ENCODE measurements at regions not wholly inside any gene's neighbourhood (a gene's known extent, or its start where the extent isn't known, plus 50 kb on each side); places are given as distances from the start of the nearest gene placed in this dataset.

GRCh38 chr1:55662875-55663274 lies 447.7 kb upstream of the USP24 start:
- in situ Hi-C loops (cut with HindIII; ENCODE audit: low sequenced_read_pairs), result no loop called here

DNA sequence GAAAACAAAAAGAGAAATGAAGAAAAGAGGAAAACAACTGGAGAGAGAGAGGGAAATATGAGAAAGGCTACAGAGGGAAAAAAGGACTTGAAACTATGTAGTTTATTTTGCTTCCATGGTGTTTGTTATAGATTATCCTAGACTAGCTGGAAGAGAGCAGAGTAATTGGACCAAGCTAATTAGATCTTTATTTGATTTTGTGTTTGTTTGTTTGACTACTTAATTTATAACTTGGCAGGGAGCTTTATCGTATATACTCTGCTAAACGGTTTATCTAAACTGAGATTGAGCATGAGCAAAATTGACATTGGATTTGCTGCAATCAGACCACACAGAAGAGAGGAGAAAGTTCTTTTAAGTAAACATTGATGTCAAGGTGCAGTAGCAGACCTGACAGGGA lies 443.8 kb upstream of the USP24 start:
- in situ Hi-C loops (cut with HindIII; ENCODE audit: low sequenced_read_pairs), result no loop called here

GRCh38 chr1:55654750-55655149 lies 439.6 kb upstream of the USP24 start:
- in situ Hi-C loops (cut with HindIII; ENCODE audit: low sequenced_read_pairs), result no loop called here

GRCh38 chr1:55654171-55654570 lies 439.0 kb upstream of the USP24 start:
- in situ Hi-C loops (cut with HindIII; ENCODE audit: low sequenced_read_pairs), result no loop called here

GRCh38 chr1:55650444-55650843 lies 435.3 kb upstream of the USP24 start:
- in situ Hi-C loops (cut with HindIII; ENCODE audit: low sequenced_read_pairs), result no loop called here

DNA sequence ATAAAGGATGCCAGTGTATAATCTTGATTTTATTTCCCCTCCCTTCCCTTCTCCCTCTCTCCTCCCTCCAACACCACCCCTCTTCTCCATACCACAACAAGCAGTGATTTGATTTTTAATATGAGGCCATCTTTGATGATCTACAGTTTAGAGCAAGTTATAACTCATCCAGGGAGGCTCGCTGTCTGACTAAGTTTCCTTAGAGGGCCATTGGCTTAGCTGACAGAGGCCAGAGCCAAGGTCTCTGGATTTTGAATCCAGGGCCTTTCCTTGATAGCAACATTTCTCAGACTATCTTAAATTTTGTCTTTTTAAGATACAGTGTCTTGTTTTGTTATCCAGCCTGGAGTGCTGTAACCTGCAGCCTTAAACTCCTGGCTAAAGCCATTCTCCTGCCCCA lies 431.0 kb upstream of the USP24 start:
- in situ Hi-C loops (cut with HindIII; ENCODE audit: low sequenced_read_pairs), result no loop called here

- in situ Hi-C loops (cut with HindIII; ENCODE audit: low sequenced_read_pairs), result no loop called here
Observed at GRCh38 chr1:55645270-55645669, 430.1 kb upstream of the USP24 start.

GRCh38 chr1:55641947-55642346 lies 426.8 kb upstream of the USP24 start:
- in situ Hi-C loops (cut with HindIII; ENCODE audit: low sequenced_read_pairs), result no loop called here

DNA sequence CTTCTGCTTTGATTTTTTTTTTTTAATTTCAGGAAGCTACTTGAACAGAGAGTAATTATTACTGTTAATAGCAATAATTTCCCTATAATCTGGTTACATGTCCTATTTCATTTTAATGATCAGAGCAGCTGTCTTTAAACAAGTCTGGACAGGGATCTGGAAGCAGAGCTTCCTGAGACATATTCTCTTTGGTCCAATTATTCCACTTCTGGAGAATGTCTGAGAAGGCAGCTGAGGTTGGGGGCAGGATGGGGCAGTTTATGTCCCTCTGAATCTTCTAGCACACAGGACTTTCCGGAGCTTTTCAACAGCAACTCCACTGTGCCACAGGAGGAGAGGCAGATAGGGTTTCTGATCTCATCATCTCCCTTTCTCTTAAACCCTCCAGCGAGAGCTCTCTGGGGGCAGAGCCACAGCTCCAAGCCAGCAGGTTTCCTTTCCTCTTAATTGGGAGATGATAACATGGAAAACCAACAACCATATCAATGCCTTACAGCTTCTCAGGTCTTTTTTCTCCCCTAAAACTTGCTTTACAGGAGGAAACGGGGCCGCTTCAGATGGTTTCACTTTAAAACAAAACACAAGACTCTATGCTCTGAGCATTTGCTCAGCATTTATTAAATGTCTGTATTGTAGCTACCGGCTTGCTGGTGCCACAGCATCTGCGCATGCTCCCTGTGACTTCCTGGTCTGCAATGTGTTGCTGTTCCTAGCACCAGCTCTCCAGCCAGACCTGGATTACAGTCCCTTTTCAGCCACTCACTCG lies 425.7 kb upstream of the USP24 start:
- in situ Hi-C loops (cut with HindIII; ENCODE audit: low sequenced_read_pairs), result no loop called here

- in situ Hi-C loops (cut with HindIII; ENCODE audit: low sequenced_read_pairs), result no loop called here
Observed at GRCh38 chr1:55639526-55639925, 424.4 kb upstream of the USP24 start.

DNA sequence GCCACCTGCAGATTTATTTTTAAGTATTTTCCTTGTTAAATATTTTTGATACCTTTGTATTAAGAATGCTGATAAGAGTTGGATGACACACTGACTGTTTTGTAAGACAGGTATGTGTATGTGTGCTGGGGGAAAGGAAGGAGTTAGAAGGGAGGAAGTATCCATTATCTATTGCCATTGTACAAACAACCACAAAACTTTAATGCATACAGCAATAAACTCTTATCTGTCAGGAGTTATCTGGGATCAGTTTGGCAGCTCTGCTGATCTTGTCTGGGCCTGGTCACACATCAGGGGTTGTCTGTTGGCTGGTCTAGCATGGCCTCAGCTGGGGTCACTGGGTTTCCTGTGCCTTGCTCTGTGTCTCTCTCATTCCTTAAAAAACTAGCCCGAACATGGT lies 423.9 kb upstream of the USP24 start:
- in situ Hi-C loops (cut with HindIII; ENCODE audit: low sequenced_read_pairs), result no loop called here

- in situ Hi-C loops (cut with HindIII; ENCODE audit: low sequenced_read_pairs), result no loop called here
Observed at GRCh38 chr1:55636696-55637095, 421.5 kb upstream of the USP24 start.

GRCh38 chr1:55635856-55636255 lies 420.7 kb upstream of the USP24 start:
- in situ Hi-C loops (cut with HindIII; ENCODE audit: low sequenced_read_pairs), result no loop called here

- in situ Hi-C loops (cut with HindIII; ENCODE audit: low sequenced_read_pairs), result no loop called here
Observed at GRCh38 chr1:55634516-55634915, 419.4 kb upstream of the USP24 start.

- in situ Hi-C loops (cut with HindIII; ENCODE audit: low sequenced_read_pairs), result no loop called here
Observed at GRCh38 chr1:55632906-55633305, 417.7 kb upstream of the USP24 start.

GRCh38 chr1:55632058-55632457 lies 416.9 kb upstream of the USP24 start:
- in situ Hi-C loops (cut with HindIII; ENCODE audit: low sequenced_read_pairs), result no loop called here

- in situ Hi-C loops (cut with HindIII; ENCODE audit: low sequenced_read_pairs), result no loop called here
Observed at GRCh38 chr1:55631509-55631908, 416.3 kb upstream of the USP24 start.

DNA sequence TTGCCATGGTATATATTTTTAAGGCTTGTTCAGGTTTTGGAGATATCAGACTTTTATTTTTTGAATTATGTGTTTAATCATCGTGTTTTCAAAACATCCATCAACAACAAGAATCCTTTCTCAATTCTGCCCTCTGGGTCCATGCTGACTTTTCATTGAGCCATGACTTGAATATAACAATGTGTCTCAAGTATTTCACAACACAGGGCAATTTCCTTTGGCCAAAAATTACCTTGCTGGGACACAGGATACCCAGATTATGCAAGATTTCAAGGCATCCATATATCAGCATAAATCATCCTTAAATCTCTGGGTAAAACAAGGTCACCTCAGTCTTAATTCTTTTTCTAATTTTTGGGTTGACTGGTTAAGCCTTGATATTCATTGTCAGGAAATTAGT lies 411.2 kb upstream of the USP24 start:
- in situ Hi-C loops (cut with HindIII; ENCODE audit: low sequenced_read_pairs), result no loop called here

DNA sequence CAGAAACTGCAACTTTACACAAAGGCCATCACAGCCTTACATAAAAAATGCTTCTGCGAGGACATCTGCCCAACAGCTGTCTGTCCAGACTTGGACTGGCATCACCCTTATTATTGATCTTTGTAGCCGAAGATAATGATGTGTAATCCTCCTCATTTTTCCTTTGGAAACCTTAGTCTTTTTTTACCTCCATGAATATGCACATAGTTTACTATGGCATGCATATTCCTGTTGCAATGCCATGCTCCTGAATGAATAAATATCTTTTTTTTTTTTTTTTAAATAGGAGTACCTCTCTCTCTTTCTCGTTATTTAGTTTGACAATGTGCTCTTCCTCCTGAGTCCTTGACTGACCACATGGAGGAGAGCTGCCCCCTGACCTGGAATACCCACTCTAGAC lies 409.6 kb upstream of the USP24 start:
- in situ Hi-C loops (cut with HindIII; ENCODE audit: low sequenced_read_pairs), result loop anchor here (5.0 kb wide), 1 partner anchor 37 kb away; no protein-coding TSS in a partner anchor

- in situ Hi-C loops (cut with HindIII; ENCODE audit: low sequenced_read_pairs), result loop anchor here (5.0 kb wide), 1 partner anchor 36 kb away; no protein-coding TSS in a partner anchor
Observed at GRCh38 chr1:55623311-55623710, 408.1 kb upstream of the USP24 start.

DNA sequence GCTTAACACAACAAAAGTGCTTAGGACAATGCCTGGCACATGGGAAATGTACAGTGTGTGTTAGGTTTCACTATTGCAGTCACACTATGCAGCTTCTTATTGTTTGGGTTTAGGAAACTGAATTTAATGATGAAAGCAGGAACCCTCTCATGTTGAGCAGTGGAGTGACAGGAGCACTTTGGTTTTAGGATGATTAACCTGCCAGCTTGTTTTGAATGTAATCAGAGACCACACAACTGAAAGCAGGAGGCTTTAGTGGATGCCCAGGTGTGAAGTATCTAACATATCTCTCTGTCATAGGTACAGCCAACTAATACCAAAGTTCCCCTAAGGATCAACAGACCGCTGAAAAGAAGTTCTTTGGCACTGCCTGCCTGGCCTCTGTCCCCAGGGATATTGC lies 406.9 kb upstream of the USP24 start:
- in situ Hi-C loops (cut with HindIII; ENCODE audit: low sequenced_read_pairs), result loop anchor here (5.0 kb wide), 1 partner anchor 35 kb away; no protein-coding TSS in a partner anchor

GRCh38 chr1:55618199-55618598 lies 403.0 kb upstream of the USP24 start:
- in situ Hi-C loops (cut with HindIII; ENCODE audit: low sequenced_read_pairs), result no loop called here

All from DLD1 (cell line).